HG03439 (cell line): ENCODE measurements at regions not wholly inside any gene's neighbourhood (a gene's known extent, or its start where the extent isn't known, plus 50 kb on each side); places are given as distances from the start of the nearest gene placed in this dataset.

Experiments used
- ATAC-seq: cut with Tn5 transposase; IDR thresholded peaks from one replicate; pipeline ENCODE4 v1.9.1; 2021; ENCODE audit warnings: mild to moderate bottlenecking, moderate library complexity; ENCODE audit not compliant: unreplicated experiment

DNA sequence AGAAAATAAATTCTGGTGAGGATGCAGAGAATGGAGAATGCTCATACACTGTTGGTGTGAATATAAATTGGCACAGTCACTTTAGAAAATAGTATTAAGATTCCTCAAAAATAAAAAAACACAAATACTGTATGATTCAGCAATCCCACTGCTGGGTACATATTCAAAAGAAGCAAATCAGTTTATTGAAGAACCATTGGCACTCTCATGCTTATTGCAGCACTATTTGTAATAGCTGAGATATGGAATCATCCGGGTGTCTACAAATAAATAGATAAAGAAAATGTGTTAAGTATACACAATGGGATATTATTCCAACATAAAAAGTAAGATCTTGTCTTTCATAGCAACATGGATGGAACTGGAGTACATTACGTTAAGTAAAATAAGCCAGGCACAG lies 579.4 kb upstream of the SEL1L start:
- ATAC-seq: no peak

GRCh38 chr14:82113710-82114109 lies 580.1 kb upstream of the SEL1L start:
- ATAC-seq: no peak

- no peak for ATAC-seq
Observed at GRCh38 chr14:82116721-82117120, 583.1 kb upstream of the SEL1L start.

DNA sequence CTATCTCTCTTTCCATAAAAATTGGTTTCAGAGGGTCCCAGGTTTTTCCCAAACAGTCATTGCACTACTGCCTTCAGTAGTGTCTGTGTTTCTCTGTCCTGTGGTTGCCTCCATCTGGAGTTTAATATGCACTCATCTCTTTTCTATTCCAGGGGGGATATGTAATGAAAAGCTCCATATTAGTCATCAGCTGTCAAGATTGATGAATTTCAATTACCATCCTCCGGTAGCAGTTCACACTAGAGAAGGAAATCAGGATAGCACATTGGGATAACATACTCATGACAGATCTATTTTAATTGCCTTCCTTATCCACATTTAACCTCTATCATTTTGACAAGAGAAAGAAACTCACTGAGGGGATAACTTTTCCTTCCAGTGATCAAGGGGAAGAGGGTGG lies 589.0 kb upstream of the SEL1L start:
- no peak for ATAC-seq

GRCh38 chr14:82124511-82124910 lies 590.9 kb upstream of the SEL1L start:
- no peak for ATAC-seq

DNA sequence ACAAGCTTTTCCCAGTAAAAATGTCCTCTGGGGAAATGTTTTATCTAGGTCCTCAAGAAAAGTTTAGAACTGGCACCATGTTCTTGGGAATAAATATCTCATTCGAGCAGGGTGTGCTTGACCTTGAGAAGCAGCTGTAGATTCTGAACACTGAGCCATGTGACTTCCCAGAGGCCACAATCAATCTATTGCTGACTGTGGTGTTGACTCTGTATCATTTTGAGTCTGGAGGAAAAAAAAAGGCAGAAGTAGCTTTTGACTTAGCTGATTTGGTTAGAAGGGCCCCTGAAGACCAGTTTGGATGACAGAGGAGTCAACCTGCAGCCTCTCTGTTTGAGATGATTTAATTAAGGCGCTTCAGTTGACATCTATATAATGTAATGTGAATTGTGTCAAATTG lies 592.4 kb upstream of the SEL1L start:
- no peak for ATAC-seq

DNA sequence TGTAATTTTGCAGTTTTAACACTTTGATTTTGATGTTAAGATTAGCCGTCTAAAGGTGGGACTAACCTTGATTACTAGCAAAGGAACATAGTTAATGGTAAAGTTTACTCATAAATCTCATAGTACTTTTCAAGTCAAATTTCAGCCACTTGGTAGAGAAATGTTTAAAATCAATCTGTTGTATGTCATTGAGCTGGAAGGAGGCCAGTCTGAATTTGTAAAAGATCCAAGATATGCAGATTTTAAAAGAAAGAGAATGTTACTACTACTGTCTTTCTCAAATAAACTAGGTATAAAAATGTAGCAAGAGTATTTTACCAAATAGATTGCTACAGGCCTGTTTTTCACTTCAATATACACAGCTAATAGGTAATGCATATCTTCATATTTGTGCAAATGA lies 600.8 kb upstream of the SEL1L start:
- no peak for ATAC-seq

GRCh38 chr14:82138431-82138830 lies 604.8 kb upstream of the SEL1L start:
- no peak for ATAC-seq

- no peak for ATAC-seq
Observed at GRCh38 chr14:82146846-82147245, 613.2 kb upstream of the SEL1L start.

DNA sequence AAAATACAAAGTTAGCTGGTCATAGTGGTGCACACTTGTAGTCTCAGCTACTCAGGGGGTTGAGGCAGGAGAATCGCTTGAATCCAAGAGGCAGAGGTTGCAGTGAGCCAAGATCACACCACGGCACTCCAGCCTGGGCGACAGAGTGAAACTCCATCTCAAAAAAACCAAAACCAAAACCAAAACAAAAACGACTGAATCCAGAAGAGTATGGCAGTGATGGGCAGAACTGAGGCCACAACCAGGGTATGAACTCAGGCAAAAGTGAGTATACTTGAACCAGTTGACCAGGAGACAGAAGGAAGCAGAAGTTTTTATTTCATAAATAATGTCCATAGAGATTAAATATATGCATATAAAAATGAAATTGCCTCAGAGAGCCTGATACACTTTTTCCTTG lies 620.0 kb upstream of the SEL1L start:
- ATAC-seq: no peak

- ATAC-seq: no peak
Observed at GRCh38 chr14:82159624-82160023, 626.0 kb upstream of the SEL1L start.

- ATAC-seq: no peak
Observed at GRCh38 chr14:82180139-82180538, 646.5 kb upstream of the SEL1L start.

GRCh38 chr14:82182646-82183045 lies 649.0 kb upstream of the SEL1L start:
- no peak for ATAC-seq

DNA sequence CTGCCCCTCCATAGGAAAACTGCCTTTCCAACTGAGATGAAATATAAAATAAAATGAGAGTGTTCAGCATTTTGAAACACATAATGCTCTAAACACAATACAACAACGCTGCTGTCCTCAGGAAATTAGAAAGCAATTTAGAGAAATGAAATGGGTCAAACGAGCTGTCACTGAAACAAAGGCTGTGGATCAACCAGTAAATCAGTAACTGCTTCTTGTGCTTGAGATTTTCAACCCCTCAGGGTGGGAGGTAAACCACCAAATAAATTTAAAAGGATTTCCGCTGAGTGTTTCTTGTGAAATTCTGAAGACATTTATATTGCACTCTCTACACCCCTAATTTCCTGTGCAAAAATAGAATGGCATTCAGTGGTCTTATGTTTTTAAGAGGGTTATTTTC lies 657.1 kb upstream of the SEL1L start:
- ATAC-seq: no peak

DNA sequence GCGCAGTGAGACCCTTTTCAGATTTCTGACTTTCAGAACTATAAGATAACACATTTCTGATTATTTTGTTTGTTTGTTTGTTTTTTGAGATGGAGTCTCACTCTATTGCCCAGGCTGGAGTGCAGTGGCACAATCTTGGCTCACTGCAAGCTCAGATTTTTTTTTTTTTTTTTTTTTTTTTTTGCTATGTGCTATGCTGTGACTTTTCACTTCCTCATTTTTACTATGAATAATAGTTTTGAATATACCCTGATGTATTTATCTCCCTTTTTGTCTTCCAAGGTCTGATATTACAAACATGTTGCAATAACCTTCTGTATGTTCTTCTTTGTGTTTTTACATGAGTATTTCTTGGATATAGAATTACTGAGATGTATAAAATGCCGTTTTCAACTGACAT lies 658.7 kb upstream of the SEL1L start:
- ATAC-seq: no peak

- no peak for ATAC-seq
Observed at GRCh38 chr14:82223276-82223675, 689.6 kb upstream of the SEL1L start.

DNA sequence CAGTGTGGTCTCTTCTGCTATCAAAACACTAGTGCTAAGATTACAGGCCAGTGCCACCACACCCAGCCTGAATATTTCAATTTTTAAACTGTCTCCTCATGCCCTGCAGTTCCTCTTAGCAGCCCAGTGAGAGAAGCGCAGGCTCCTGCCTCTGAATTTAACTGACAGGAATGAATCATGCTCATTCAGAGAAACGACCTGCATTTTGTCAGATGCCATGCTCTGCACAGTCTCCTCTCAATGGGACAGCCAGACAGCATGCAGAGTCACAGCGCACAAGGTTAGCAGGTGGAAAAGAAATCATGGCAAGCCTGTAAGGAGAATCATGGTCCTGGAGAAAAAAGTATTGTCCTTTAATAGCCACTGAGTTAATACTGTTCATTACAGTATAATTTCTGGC lies 691.0 kb upstream of the SEL1L start:
- no peak for ATAC-seq

DNA sequence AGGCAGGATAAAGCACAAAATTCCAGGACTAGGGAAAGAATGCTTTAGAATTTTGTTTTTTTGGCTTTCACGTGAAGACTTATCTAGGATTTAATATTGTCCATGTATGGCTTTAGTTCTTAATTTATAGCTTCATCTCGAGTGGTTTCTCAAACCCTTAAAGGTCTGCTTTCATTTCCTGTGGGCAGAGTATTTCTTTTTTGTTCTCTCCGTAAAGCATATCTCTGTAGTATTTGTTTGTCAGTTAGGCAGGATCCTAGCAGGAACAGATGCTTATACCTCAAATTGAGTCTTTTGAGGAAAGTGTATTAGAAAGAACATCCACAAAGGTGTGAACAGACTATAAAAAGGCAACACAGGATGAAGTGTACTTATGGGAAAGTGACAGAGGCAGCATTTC lies 697.1 kb upstream of the SEL1L start:
- no peak for ATAC-seq

DNA sequence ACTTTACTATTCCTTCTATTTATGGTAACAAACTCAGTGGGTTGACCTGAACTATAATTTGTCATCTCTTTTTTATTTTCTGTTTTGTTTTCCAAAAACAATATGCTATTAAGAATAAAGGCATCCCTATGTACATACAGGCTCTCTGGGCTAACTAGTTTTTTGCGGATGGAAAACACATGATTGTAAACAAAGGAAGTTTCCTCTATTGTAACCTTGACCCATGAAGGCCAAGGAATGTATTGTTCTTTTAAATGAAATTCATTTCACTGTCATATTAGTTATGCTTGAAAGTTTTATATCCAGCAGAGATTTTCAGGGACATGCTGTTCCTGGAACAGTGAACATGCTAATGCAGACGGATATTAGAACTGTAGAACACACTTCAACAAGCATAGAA lies 705.0 kb upstream of the SEL1L start:
- ATAC-seq: no peak

- no peak for ATAC-seq
Observed at GRCh38 chr14:82239223-82239622, 705.6 kb upstream of the SEL1L start.

DNA sequence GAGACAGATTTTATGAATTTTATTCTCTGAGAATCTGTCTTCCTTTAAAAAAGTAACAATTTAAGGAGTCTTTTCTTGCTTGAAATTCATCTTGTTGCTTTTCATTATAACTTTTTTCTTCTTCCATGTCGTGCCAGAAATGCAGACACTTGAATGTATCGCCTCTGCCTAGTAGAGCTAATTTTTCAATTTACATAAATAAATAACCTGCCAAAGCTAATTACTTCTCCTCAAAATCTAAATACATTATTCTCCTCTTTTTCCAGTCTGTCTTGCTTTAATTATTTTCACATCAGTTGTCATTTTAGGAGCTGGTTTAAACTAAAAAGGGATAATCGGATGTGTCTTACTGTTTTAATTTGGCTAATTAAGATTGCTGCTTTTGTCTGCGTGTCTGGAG lies 711.1 kb upstream of the SEL1L start:
- ATAC-seq: no peak

- no peak for ATAC-seq
Observed at GRCh38 chr14:82251494-82251893, 717.8 kb upstream of the SEL1L start.

GRCh38 chr14:82270286-82270685 lies 736.6 kb upstream of the SEL1L start:
- ATAC-seq: no peak

GRCh38 chr14:82298811-82299210 lies 765.2 kb upstream of the SEL1L start:
- no peak for ATAC-seq
